IMR-90 (cell line): ENCODE measurements at regions not wholly inside any gene's neighbourhood (a gene's known extent, or its start where the extent isn't known, plus 50 kb on each side); places are given as distances from the start of the nearest gene placed in this dataset.

Experiments
- ATAC-seq: fragments of 200-7000 bp; cut with Tn5 transposase; 2 replicates; pipeline ENCODE4 v1.9.1; 2020; ENCODE audit warnings: low read depth, mild to moderate bottlenecking, moderate library complexity
- BruUV-seq: library from RNA; stranded (reverse); fragments of 400-500 nt; replicated peaks from 2 replicates; lab custom pipeline; 2021; lab: Mats Ljungman, UMichigan
- CTCF ChIA-PET: fragments of 300-600 bp; formaldehyde crosslinking; extraction: SDS; loops from one replicate; lab custom pipeline; 2021; ENCODE audit warnings: antibody characterized with exemption; lab: Yijun Ruan, JAX
- POLR2A ChIA-PET: fragments of 300-600 bp; sonication (Branson Sonifier 250); formaldehyde crosslinking; loops from one replicate; lab custom pipeline; 2022; ENCODE audit warnings: antibody characterized with exemption; ENCODE audit not compliant: unreplicated experiment; lab: Charles Lee
- DNase-seq: peaks from one replicate; pipeline ENCODE4 v3.0.0; 2013
- H2AFZ ChIP-seq: replicated peaks from 2 replicates; pipeline ENCODE3; 2013; ENCODE audit warnings: low read length, mild to moderate bottlenecking; ENCODE audit not compliant: poor library complexity
- H2AK5ac ChIP-seq: 2 replicates; pipeline ENCODE4 v1.6.1; 2013; ENCODE audit warnings: low read depth, low read length, inconsistent platforms
- H2AK9ac ChIP-seq: replicated peaks from 2 replicates; pipeline ENCODE3; 2013; ENCODE audit warnings: mild to moderate bottlenecking, low read depth, low read length, moderate library complexity; ENCODE audit not compliant: poor library complexity
- H2BK120ac ChIP-seq: 2 replicates; pipeline ENCODE4 v1.6.1; 2013; ENCODE audit warnings: low read depth, low read length, inconsistent platforms
- H2BK15ac ChIP-seq: 3 replicates; pipeline ENCODE4 v1.6.1; 2013; ENCODE audit warnings: low read depth, low read length, inconsistent platforms
- H2BK20ac ChIP-seq: 2 replicates; pipeline ENCODE4 v1.6.1; 2013; ENCODE audit warnings: low read depth, mild to moderate bottlenecking, inconsistent platforms, low read length, moderate library complexity
- H2BK5ac ChIP-seq: 2 replicates; pipeline ENCODE4 v1.6.1; 2013; ENCODE audit warnings: mild to moderate bottlenecking, low read depth, low read length, inconsistent platforms; ENCODE audit not compliant: poor library complexity, severe bottlenecking
- H3K14ac ChIP-seq: replicated peaks from 2 replicates; pipeline ENCODE4 v1.6.1; 2013; ENCODE audit warnings: low read depth, low read length, inconsistent platforms
- H3K18ac ChIP-seq: 2 replicates; pipeline ENCODE4 v1.6.1; 2013; ENCODE audit warnings: low read depth, low read length, control low read depth
- H3K23ac ChIP-seq: 2 replicates; pipeline ENCODE4 v1.6.1; 2013; ENCODE audit warnings: low read depth, low read length, inconsistent platforms
- H3K27ac ChIP-seq: 2 replicates; pipeline ENCODE4 v1.5.1; 2013; ENCODE audit warnings: mild to moderate bottlenecking, control low read depth, low read length; ENCODE audit not compliant: insufficient read depth
- H3K27me3 ChIP-seq: 2 replicates; pipeline ENCODE4 v1.6.1; 2013; ENCODE audit warnings: low read length; ENCODE audit not compliant: control insufficient read depth, insufficient read depth
- H3K36me3 ChIP-seq: 2 replicates; pipeline ENCODE4 v1.6.1; 2013; ENCODE audit warnings: low read length, mixed read lengths; ENCODE audit not compliant: control insufficient read depth, insufficient read depth
- H3K4ac ChIP-seq: 2 replicates; pipeline ENCODE4 v1.6.1; 2013; ENCODE audit warnings: low read depth, low read length, inconsistent platforms
- H3K4me1 ChIP-seq: 2 replicates; pipeline ENCODE4 v1.6.1; 2013; ENCODE audit warnings: low read length, mixed read lengths; ENCODE audit not compliant: control insufficient read depth, insufficient read depth
- H3K4me2 ChIP-seq: 2 replicates; pipeline ENCODE4 v1.6.1; 2013; ENCODE audit warnings: low read depth, mild to moderate bottlenecking, control low read depth, low read length, moderate library complexity
- H3K4me3 ChIP-seq: 2 replicates; pipeline ENCODE4 v1.5.1; 2013; ENCODE audit warnings: low read depth, mild to moderate bottlenecking, control low read depth, low read length, moderate library complexity; ENCODE audit not compliant: insufficient read depth
- H3K56ac ChIP-seq: 2 replicates; pipeline ENCODE4 v1.6.1; 2013; ENCODE audit warnings: low read length, inconsistent platforms; ENCODE audit not compliant: insufficient read depth; ENCODE audit errors: extremely low read depth
- H3K79me1 ChIP-seq, 2 experiments: 2 replicates each; pipeline ENCODE4 v1.6.1; 2013; ENCODE audit warnings: low read length in 2 of 2, inconsistent platforms in 1 of 2, low read depth in 1 of 2
- H3K9ac ChIP-seq: 2 replicates; pipeline ENCODE4 v1.6.1; 2013; ENCODE audit warnings: low read depth, low read length, control low read depth
- H3K9me1 ChIP-seq: 2 replicates; pipeline ENCODE4 v1.6.1; 2013; ENCODE audit warnings: low read length, inconsistent platforms; ENCODE audit not compliant: insufficient read depth
- H3K9me3 ChIP-seq: 2 replicates; pipeline ENCODE4 v1.6.1; 2013; ENCODE audit warnings: low read length; ENCODE audit not compliant: control insufficient read depth, insufficient read depth
- H4K20me1 ChIP-seq: 2 replicates; pipeline ENCODE4 v1.6.1; 2013; ENCODE audit warnings: low read length, inconsistent platforms; ENCODE audit not compliant: insufficient read depth
- H4K5ac ChIP-seq: 2 replicates; pipeline ENCODE4 v1.6.1; 2013; ENCODE audit warnings: mild to moderate bottlenecking, low read depth, low read length, control low read depth
- H4K8ac ChIP-seq, 2 experiments: 2 replicates each; pipeline ENCODE4 v1.6.1; 2013; ENCODE audit warnings: low read depth in 2 of 2, low read length in 2 of 2, control low read depth in 1 of 2, inconsistent platforms in 1 of 2
- H4K91ac ChIP-seq: 2 replicates; pipeline ENCODE4 v1.6.1; 2013; ENCODE audit warnings: low read depth, low read length, inconsistent platforms; ENCODE audit not compliant: insufficient read depth
- RFX5 ChIP-seq: IDR thresholded peaks from 2 replicates; pipeline ENCODE4 v1.8.0; 2012; ENCODE audit warnings: low read depth, mild to moderate bottlenecking, low read length, moderate library complexity
- WGBS, 2 experiments: methylation state at CpG; one replicate each; pipeline versions ENCODE4 v1.1.5 to v1.1.7; 2013; ENCODE audit warnings: missing lambda C conversion rate in 2 of 2; ENCODE audit not compliant: insufficient read length in 1 of 2; ENCODE audit errors: extremely low coverage in 2 of 2; 5-methylcytosine and 5-hydroxymethylcytosine counted together
- dilution Hi-C: fragments of 300-500 bp; cut with HindIII; formaldehyde crosslinking; loops from one replicate; pipeline ENCODE4 v1.14.3; 2018; ENCODE audit warnings: low sequenced_read_pairs; ENCODE audit not compliant: unreplicated experiment
- in situ Hi-C: fragments of 300-500 bp; cut with MboI; formaldehyde crosslinking; loops from 3 replicates; pipeline ENCODE4 v1.14.3; 2019; ENCODE audit warnings: low sequenced_read_pairs, inconsistent platforms, mixed read lengths
- intact Hi-C: fragments of 100-400 bp; cut with micrococcal nuclease; formaldehyde crosslinking; loops from 2 replicates; pipeline ENCODE4 v1.10.0; 2022
- TF ChIP-seq, protein P1 (sequence below): fragments of 150-350 bp; IDR thresholded peaks from 2 replicates; pipeline ENCODE4 v1.6.1; 2017; ENCODE audit warnings: mild to moderate bottlenecking, antibody characterized with exemption, low read length, low read depth

DNA sequence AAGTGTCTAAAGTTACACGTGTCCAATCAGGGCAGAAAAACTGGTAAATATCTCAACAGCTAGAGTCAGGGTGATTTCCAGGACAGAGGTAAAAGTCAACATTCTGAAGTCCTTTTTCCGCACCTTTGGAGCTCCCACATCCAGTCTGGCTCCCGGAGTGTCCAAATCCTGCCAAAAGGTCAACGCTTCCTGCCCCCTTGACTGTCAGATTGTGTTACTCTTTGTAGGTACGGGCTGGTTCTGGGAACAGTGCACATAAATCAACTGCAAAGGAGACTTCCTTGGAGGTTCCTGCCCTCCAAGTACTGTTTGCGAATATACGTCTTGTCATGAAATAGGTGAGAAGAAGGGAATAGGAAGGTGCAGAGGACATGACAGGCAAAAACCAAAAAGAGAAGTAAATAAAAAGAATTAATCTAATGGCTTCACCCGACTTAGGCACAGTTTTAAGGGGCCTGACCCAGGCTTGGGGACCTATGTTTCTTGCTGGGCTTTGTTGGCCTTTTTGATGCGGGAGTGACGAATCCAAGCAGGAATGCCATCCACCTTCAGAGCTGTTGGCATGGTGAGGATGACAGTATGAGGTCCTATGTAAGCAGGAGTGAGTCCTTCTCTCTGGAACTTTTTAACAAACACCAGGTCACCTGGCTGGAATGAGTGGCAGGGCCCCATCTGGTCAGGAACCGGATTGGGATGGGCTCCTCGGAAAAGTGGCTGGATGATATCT lies 155.4 kb downstream of the TRIM27 start:
- Histone ChIP-seq H3K9me3 (no peaks in the 10 kb centered on the region), H4K5ac (no peak overlapping the region), H3K23ac (no peak overlapping the region), H3K4me2 (no peak overlapping the region), H3K4me3 (no peak overlapping the region), H2BK5ac (no peak overlapping the region), H2BK15ac (no peak overlapping the region), H4K8ac (no peak overlapping the region), H2BK120ac (no peak overlapping the region), H3K4me1 (no peaks in the 10 kb centered on the region), H2BK20ac (no peak overlapping the region), H3K9me1 (no peaks in the 10 kb centered on the region), H2AK9ac (no peak overlapping the region), H2AFZ (no peak overlapping the region), H4K91ac (no peak overlapping the region), H3K79me1 (no peaks in the 10 kb centered on the region), H4K20me1 (no peaks in the 10 kb centered on the region), H3K27me3 (peaks cover 48% of the 10 kb centered on the region), H3K14ac (no peak overlapping the region), H3K4ac (no peak overlapping the region), H3K18ac (no peak overlapping the region), H3K27ac (no peak overlapping the region), H2AK5ac (no peak overlapping the region), H3K56ac (no peak overlapping the region), H3K9ac (no peak overlapping the region), H3K36me3 (no peaks in the 10 kb centered on the region)
- ATAC-seq (no peak), DNase-seq (no peak)
- no TSS peak for BruUV-seq
- POLR2A ChIA-PET = no interaction called here
- TF ChIP-seq RFX5 = no peak
- TF ChIP-seq, protein P1, sequence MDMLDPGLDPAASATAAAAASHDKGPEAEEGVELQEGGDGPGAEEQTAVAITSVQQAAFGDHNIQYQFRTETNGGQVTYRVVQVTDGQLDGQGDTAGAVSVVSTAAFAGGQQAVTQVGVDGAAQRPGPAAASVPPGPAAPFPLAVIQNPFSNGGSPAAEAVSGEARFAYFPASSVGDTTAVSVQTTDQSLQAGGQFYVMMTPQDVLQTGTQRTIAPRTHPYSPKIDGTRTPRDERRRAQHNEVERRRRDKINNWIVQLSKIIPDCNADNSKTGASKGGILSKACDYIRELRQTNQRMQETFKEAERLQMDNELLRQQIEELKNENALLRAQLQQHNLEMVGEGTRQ = no peak
- intact Hi-C loops (no loop called here), dilution Hi-C loops (no loop called here), in situ Hi-C loops (no loop called here)
- WGBS, 2 experiments = 32% methylated on average over 3 of the region's 12 CpGs; no CpG with 5 or more reads in 1 of the 2 experiments
- CTCF ChIA-PET = no interaction called here
